ENCODE measurements at regions not wholly inside any gene's neighbourhood (a gene's known extent, or its start where the extent isn't known, plus 50 kb on each side); places are given as distances from the start of the nearest gene placed in this dataset.

DNA sequence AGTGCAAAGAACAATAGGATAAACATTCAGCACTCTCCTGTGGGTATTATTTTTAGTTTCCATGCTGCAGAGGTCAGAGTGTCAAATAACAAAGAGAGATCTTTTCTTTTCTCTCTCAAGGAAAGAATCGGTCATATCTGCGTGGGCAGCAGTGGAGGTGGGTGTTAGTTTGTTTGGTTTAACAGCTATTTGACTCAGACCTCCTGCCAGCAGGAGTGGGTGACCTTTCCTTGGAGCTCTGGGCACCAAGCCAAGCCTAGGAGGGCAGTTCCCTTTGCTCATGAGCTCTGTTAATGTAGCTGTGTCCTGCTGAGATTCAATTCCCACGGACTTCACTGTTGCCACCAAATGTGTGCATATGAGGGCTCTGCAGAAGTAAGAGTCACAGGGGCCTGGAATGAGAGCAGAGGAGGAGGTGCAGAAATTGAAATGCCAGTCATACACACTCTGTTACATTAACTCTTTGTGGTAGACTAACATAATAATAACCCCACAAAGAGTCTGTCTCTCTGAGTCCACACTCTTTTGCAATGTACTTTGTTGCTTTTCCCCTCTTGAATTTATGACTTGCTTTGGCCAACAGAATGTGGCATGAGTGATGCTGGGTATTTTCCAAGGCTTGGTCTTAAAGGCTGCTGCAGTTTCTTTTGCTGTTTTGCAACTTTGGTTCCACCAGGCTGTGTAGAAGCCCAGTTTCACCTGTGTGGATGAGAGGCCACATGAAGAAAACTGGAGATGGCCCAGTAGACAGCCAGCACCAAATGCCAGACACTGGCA, 76.0 kb upstream of the GRK3 start:
- Histone ChIP-seq H2BK15ac (ENCODE audit: low read length) (no peak overlapping the region), H3K9me3 (replicated peaks in 1 of 2; ENCODE audit: control insufficient read depth in 2 of 2, insufficient read depth in 1 of 2, low read depth in 1 of 2, low read length in 2 of 2) (peaks cover 4 to 6% of the 10 kb centered on the region in 2 donors), H3K27me3 (ENCODE audit: control insufficient read depth in 3 of 3, insufficient read depth in 3 of 3, low read depth in 1 of 3, low read length in 3 of 3) (no peaks in the 10 kb centered on the region), H3K18ac (ENCODE audit: low read length) (no peak overlapping the region), H2AK5ac (ENCODE audit: low read depth, low read length) (no peak overlapping the region), H3K4me1 (ENCODE audit: control insufficient read depth in 2 of 2, insufficient read depth in 1 of 2, low read depth in 1 of 2, low read length in 2 of 2) (peaks cover 0 to 2% of the 10 kb centered on the region in 2 donors), H3K9ac (ENCODE audit: low read depth, low read length, poor library complexity) (no peak overlapping the region), H3K14ac (ENCODE audit: low read length) (no peak overlapping the region), H3K4ac (ENCODE audit: low read length) (no peak overlapping the region), H2BK120ac (ENCODE audit: low read depth, low read length) (no peak overlapping the region), H2BK12ac (ENCODE audit: low read length) (no peak overlapping the region), H2BK5ac (ENCODE audit: low read length) (no peak overlapping the region), H3K27ac (replicated peaks; ENCODE audit: low read length) (no peak overlapping the region), H3K36me3 (replicated peaks in 1 of 2; ENCODE audit: control insufficient read depth in 2 of 2, insufficient read depth in 2 of 2, low read length in 2 of 2) (peaks cover 34 to 58% of the 10 kb centered on the region in 2 donors), H4K91ac (ENCODE audit: low read depth, low read length, poor library complexity) (no peak overlapping the region), H3K4me2 (ENCODE audit: insufficient read depth, low read length, poor library complexity, severe bottlenecking) (no peak overlapping the region), H3K79me1 (ENCODE audit: low read depth, low read length) (no peaks in the 10 kb centered on the region), H3K23ac (ENCODE audit: low read depth, low read length, poor library complexity) (no peak overlapping the region), H3K4me3 (ENCODE audit: low read length in 2 of 2) (no peak overlapping the region), H4K8ac (ENCODE audit: low read depth, low read length) (no peak overlapping the region), H2AFZ (ENCODE audit: low read length) (no peak overlapping the region)
- DNase-seq (ENCODE audit: low spot score) = no peak
- no CpG with 5 or more reads among the region's 3 CpGs for WGBS, 2 donors (ENCODE audit: extremely low coverage in 2 of 2, insufficient read length in 2 of 2, insufficient replicate concordance in 1 of 2)

- Histone ChIP-seq H3K9ac (ENCODE audit: low read depth, low read length, poor library complexity) (no peak overlapping the region), H3K36me3 (replicated peaks in 1 of 2; ENCODE audit: control insufficient read depth in 2 of 2, insufficient read depth in 2 of 2, low read length in 2 of 2) (peaks cover 21 to 45% of the 10 kb centered on the region in 2 donors), H2AFZ (ENCODE audit: low read length) (no peak overlapping the region), H3K23ac (ENCODE audit: low read depth, low read length, poor library complexity) (no peak overlapping the region), H3K27me3 (ENCODE audit: control insufficient read depth in 3 of 3, insufficient read depth in 3 of 3, low read depth in 1 of 3, low read length in 3 of 3) (no peaks in the 10 kb centered on the region), H2BK120ac (ENCODE audit: low read depth, low read length) (no peak overlapping the region), H3K18ac (ENCODE audit: low read length) (no peak overlapping the region), H2BK12ac (ENCODE audit: low read length) (no peak overlapping the region), H2BK15ac (ENCODE audit: low read length) (no peak overlapping the region), H3K4me3 (ENCODE audit: low read length in 2 of 2) (no peak overlapping the region), H3K79me1 (ENCODE audit: low read depth, low read length) (no peaks in the 10 kb centered on the region), H2AK5ac (ENCODE audit: low read depth, low read length) (no peak overlapping the region), H3K27ac (replicated peaks; ENCODE audit: low read length) (no peak overlapping the region), H4K8ac (ENCODE audit: low read depth, low read length) (no peak overlapping the region), H3K14ac (ENCODE audit: low read length) (no peak overlapping the region), H3K4ac (ENCODE audit: low read length) (no peak overlapping the region), H4K91ac (ENCODE audit: low read depth, low read length, poor library complexity) (no peak overlapping the region), H3K4me2 (ENCODE audit: insufficient read depth, low read length, poor library complexity, severe bottlenecking) (no peak overlapping the region), H3K9me3 (replicated peaks in 1 of 2; ENCODE audit: control insufficient read depth in 2 of 2, insufficient read depth in 1 of 2, low read depth in 1 of 2, low read length in 2 of 2) (peaks cover 4 to 6% of the 10 kb centered on the region in 2 donors), H3K4me1 (ENCODE audit: control insufficient read depth in 2 of 2, insufficient read depth in 1 of 2, low read depth in 1 of 2, low read length in 2 of 2) (peaks cover 0 to 2% of the 10 kb centered on the region in 2 donors), H2BK5ac (ENCODE audit: low read length) (no peak overlapping the region)
- whole genome bisulfite sequencing, 2 donors (ENCODE audit: extremely low coverage in 2 of 2, insufficient read length in 2 of 2, insufficient replicate concordance in 1 of 2) = no CpG with 5 or more reads among the region's 1 CpG
- DNase-seq (ENCODE audit: low spot score) = no peak
Observed at GRCh38 chr22:25489947-25490346, 74.5 kb upstream of the GRK3 start.

GRCh38 chr22:25490896-25491295, 73.6 kb upstream of the GRK3 start:
- H3K4me2 ChIP-seq (ENCODE audit: insufficient read depth, low read length, poor library complexity, severe bottlenecking) = no peak overlapping the region
- no peak overlapping the region for H2BK12ac ChIP-seq (ENCODE audit: low read length)
- no peak overlapping the region for H3K23ac ChIP-seq (ENCODE audit: low read depth, low read length, poor library complexity)
- H2BK5ac ChIP-seq (ENCODE audit: low read length) = no peak overlapping the region
- no peak overlapping the region for H2BK15ac ChIP-seq (ENCODE audit: low read length)
- WGBS, 2 donors (ENCODE audit: extremely low coverage in 2 of 2, insufficient read length in 2 of 2, insufficient replicate concordance in 1 of 2) = no CpG with 5 or more reads among the region's 5 CpGs
- H2AK5ac ChIP-seq (ENCODE audit: low read depth, low read length) = no peak overlapping the region
- peaks cover 4 to 6% of the 10 kb centered on the region in 2 donors for H3K9me3 ChIP-seq (replicated peaks in 1 of 2; ENCODE audit: control insufficient read depth in 2 of 2, insufficient read depth in 1 of 2, low read depth in 1 of 2, low read length in 2 of 2)
- H3K79me1 ChIP-seq (ENCODE audit: low read depth, low read length) = no peaks in the 10 kb centered on the region
- no peak overlapping the region for H3K4ac ChIP-seq (ENCODE audit: low read length)
- H4K91ac ChIP-seq (ENCODE audit: low read depth, low read length, poor library complexity) = no peak overlapping the region
- H3K27ac ChIP-seq (replicated peaks; ENCODE audit: low read length) = no peak overlapping the region
- no peak overlapping the region for H2AFZ ChIP-seq (ENCODE audit: low read length)
- DNase-seq (ENCODE audit: low spot score) = no peak
- H2BK120ac ChIP-seq (ENCODE audit: low read depth, low read length) = no peak overlapping the region
- no peak overlapping the region for H3K18ac ChIP-seq (ENCODE audit: low read length)
- H3K36me3 ChIP-seq (replicated peaks in 1 of 2; ENCODE audit: control insufficient read depth in 2 of 2, insufficient read depth in 2 of 2, low read length in 2 of 2) = peaks cover 15 to 36% of the 10 kb centered on the region in 2 donors
- no peaks in the 10 kb centered on the region for H3K27me3 ChIP-seq (ENCODE audit: control insufficient read depth in 3 of 3, insufficient read depth in 3 of 3, low read depth in 1 of 3, low read length in 3 of 3)
- no peak overlapping the region for H3K9ac ChIP-seq (ENCODE audit: low read depth, low read length, poor library complexity)
- H3K4me3 ChIP-seq (ENCODE audit: low read length in 2 of 2) = no peak overlapping the region
- H3K14ac ChIP-seq (ENCODE audit: low read length) = no peak overlapping the region
- peaks cover 0 to 2% of the 10 kb centered on the region in 2 donors for H3K4me1 ChIP-seq (ENCODE audit: control insufficient read depth in 2 of 2, insufficient read depth in 1 of 2, low read depth in 1 of 2, low read length in 2 of 2)
- H4K8ac ChIP-seq (ENCODE audit: low read depth, low read length) = no peak overlapping the region

DNA sequence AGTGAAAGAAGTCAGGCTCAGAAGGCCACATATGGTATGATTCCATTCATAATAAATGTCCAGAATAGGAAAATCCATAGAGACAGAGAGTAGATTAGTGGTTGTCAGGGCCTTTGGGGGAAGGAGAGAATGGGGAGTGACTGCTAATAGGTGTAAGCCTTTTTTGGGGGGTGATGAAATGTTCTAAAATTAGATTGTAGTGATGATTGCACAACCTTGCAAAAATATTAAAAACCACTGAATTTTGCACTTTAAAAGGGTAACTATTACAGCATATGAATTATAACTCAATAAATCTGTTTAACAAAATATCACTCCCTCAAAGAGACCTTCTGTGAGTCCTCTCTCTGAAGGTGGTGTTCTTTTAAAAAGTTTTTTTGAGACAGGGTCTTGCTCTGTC, 72.3 kb upstream of the GRK3 start:
- Histone ChIP-seq H4K91ac (ENCODE audit: low read depth, low read length, poor library complexity) (no peak overlapping the region), H2BK120ac (ENCODE audit: low read depth, low read length) (no peak overlapping the region), H2AK5ac (ENCODE audit: low read depth, low read length) (no peak overlapping the region), H3K4ac (ENCODE audit: low read length) (no peak overlapping the region), H3K27ac (replicated peaks; ENCODE audit: low read length) (no peak overlapping the region), H3K36me3 (replicated peaks in 1 of 2; ENCODE audit: control insufficient read depth in 2 of 2, insufficient read depth in 2 of 2, low read length in 2 of 2) (peaks cover 9 to 29% of the 10 kb centered on the region in 2 donors), H2BK15ac (ENCODE audit: low read length) (no peak overlapping the region), H3K79me1 (ENCODE audit: low read depth, low read length) (no peaks in the 10 kb centered on the region), H2BK5ac (ENCODE audit: low read length) (no peak overlapping the region), H3K23ac (ENCODE audit: low read depth, low read length, poor library complexity) (no peak overlapping the region), H2BK12ac (ENCODE audit: low read length) (no peak overlapping the region), H3K4me2 (ENCODE audit: insufficient read depth, low read length, poor library complexity, severe bottlenecking) (no peak overlapping the region), H3K4me3 (ENCODE audit: low read length in 2 of 2) (no peak overlapping the region), H4K8ac (ENCODE audit: low read depth, low read length) (no peak overlapping the region), H3K4me1 (ENCODE audit: control insufficient read depth in 2 of 2, insufficient read depth in 1 of 2, low read depth in 1 of 2, low read length in 2 of 2) (peaks cover 0 to 2% of the 10 kb centered on the region in 2 donors), H3K27me3 (ENCODE audit: control insufficient read depth in 3 of 3, insufficient read depth in 3 of 3, low read depth in 1 of 3, low read length in 3 of 3) (no peaks in the 10 kb centered on the region), H3K14ac (ENCODE audit: low read length) (no peak overlapping the region), H3K9me3 (replicated peaks in 1 of 2; ENCODE audit: control insufficient read depth in 2 of 2, insufficient read depth in 1 of 2, low read depth in 1 of 2, low read length in 2 of 2) (peaks cover 5 to 6% of the 10 kb centered on the region in 2 donors), H3K18ac (ENCODE audit: low read length) (no peak overlapping the region), H2AFZ (ENCODE audit: low read length) (no peak overlapping the region), H3K9ac (ENCODE audit: low read depth, low read length, poor library complexity) (no peak overlapping the region)
- DNase-seq (ENCODE audit: low spot score) = no peak

Measured in neuronal stem cell (in vitro differentiated cells).